WTC11 (cell line): ENCODE measurements at regions not wholly inside any gene's neighbourhood (a gene's known extent, or its start where the extent isn't known, plus 50 kb on each side); places are given as distances from the start of the nearest gene placed in this dataset.

Experiments used
- ATAC-seq: fragments of 200-7000 bp; cut with Tn5 transposase; 2 replicates; pipeline ENCODE4 v1.10.0; 2021; ENCODE audit warnings: mild to moderate bottlenecking, moderate library complexity
- CTCF ChIA-PET: fragments of 300-600 bp; sonication (Branson Sonifier 250); formaldehyde crosslinking; loops from one replicate; lab custom pipeline; 2021; ENCODE audit warnings: antibody characterized with exemption; lab: Charles Lee
- POLR2A ChIA-PET: fragments of 350-600 bp; sonication (Branson Sonifier 250); formaldehyde crosslinking; loops from one replicate; lab custom pipeline; 2021; ENCODE audit warnings: antibody characterized with exemption; lab: Charles Lee
- DNase-seq: peaks from one replicate; pipeline ENCODE4 v3.0.0; 2021; ENCODE audit warnings: low spot score
- H3K27ac Mint-ChIP-seq: 2 replicates; pipeline ENCODE4 v1.8.0; 2021; ENCODE audit warnings: mixed read lengths
- H3K27me3 Mint-ChIP-seq: 2 replicates; pipeline ENCODE4 v1.8.0; 2021; ENCODE audit warnings: low read depth, mild to moderate bottlenecking, moderate library complexity, mixed read lengths
- H3K36me3 Mint-ChIP-seq: 2 replicates; pipeline ENCODE4 v1.8.0; 2021; ENCODE audit warnings: mixed read lengths
- H3K4me1 Mint-ChIP-seq: 2 replicates; pipeline ENCODE4 v1.8.0; 2022; ENCODE audit warnings: mixed read lengths
- H3K4me3 Mint-ChIP-seq: 2 replicates; pipeline ENCODE4 v1.8.0; 2021; ENCODE audit warnings: mild to moderate bottlenecking, moderate library complexity, mixed read lengths
- H3K9me3 Mint-ChIP-seq: 2 replicates; pipeline ENCODE4 v1.8.0; 2021; ENCODE audit warnings: mixed read lengths
- ATF1 ChIP-seq: sonication (generic); formaldehyde crosslinking; IDR thresholded peaks from 2 replicates; pipeline ENCODE4 v1.8.1; 2023; ENCODE audit warnings: mild to moderate bottlenecking, moderate library complexity, missing genetic modification reagents
- ATF2 ChIP-seq: sonication (generic); formaldehyde crosslinking; IDR thresholded peaks from 2 replicates; pipeline ENCODE4 v1.8.1; 2022; ENCODE audit warnings: low read depth, missing genetic modification reagents, borderline replicate concordance
- CREB1 ChIP-seq: sonication (generic); formaldehyde crosslinking; IDR thresholded peaks from 2 replicates; pipeline ENCODE4 v1.8.0; 2023; ENCODE audit warnings: mild to moderate bottlenecking, missing genetic modification reagents
- E2F4 ChIP-seq: sonication (generic); formaldehyde crosslinking; IDR thresholded peaks from 2 replicates; pipeline ENCODE4 v1.8.1; 2022; ENCODE audit warnings: low read depth, mild to moderate bottlenecking, moderate library complexity, missing genetic modification reagents, borderline replicate concordance
- ETV6 ChIP-seq: sonication (generic); formaldehyde crosslinking; IDR thresholded peaks from 2 replicates; pipeline ENCODE4 v1.8.1; 2022; ENCODE audit warnings: mild to moderate bottlenecking, missing genetic modification reagents
- FOXJ3 ChIP-seq: sonication (generic); formaldehyde crosslinking; IDR thresholded peaks from 2 replicates; pipeline ENCODE4 v1.9.0; 2021; ENCODE audit warnings: missing genetic modification reagents, mild to moderate bottlenecking, borderline replicate concordance
- FOXK1 ChIP-seq: sonication (generic); formaldehyde crosslinking; IDR thresholded peaks from 2 replicates; pipeline ENCODE4 v1.8.0; 2022; ENCODE audit warnings: mild to moderate bottlenecking, moderate library complexity, missing genetic modification reagents
- FOXP1 ChIP-seq: sonication (generic); formaldehyde crosslinking; IDR thresholded peaks from 2 replicates; pipeline ENCODE4 v1.8.0; 2022; ENCODE audit warnings: missing genetic modification reagents, mild to moderate bottlenecking, moderate library complexity, borderline replicate concordance
- FOXP4 ChIP-seq: sonication (generic); formaldehyde crosslinking; IDR thresholded peaks from 2 replicates; pipeline ENCODE4 v1.8.0; 2022; ENCODE audit warnings: mild to moderate bottlenecking, missing genetic modification reagents
- KAT7 ChIP-seq: sonication (generic); formaldehyde crosslinking; IDR thresholded peaks from 2 replicates; pipeline ENCODE4 v1.8.1; 2023; ENCODE audit warnings: missing genetic modification reagents, mild to moderate bottlenecking, borderline replicate concordance
- NFATC4 ChIP-seq: fragments of 250-450 bp; sonication (Bioruptor Pico); IDR thresholded peaks from 2 replicates; pipeline ENCODE4 v1.9.0; 2021; ENCODE audit warnings: mild to moderate bottlenecking
- NR2C2 ChIP-seq: sonication (generic); formaldehyde crosslinking; IDR thresholded peaks from 2 replicates; pipeline ENCODE4 v1.8.0; 2022; ENCODE audit warnings: mild to moderate bottlenecking, missing genetic modification reagents
- SMAD4 ChIP-seq: sonication (generic); formaldehyde crosslinking; IDR thresholded peaks from 2 replicates; pipeline ENCODE4 v1.8.0; 2022; ENCODE audit warnings: mild to moderate bottlenecking, missing genetic modification reagents
- SOX15 ChIP-seq: fragments of 250-450 bp; sonication (Bioruptor Pico); IDR thresholded peaks from 2 replicates; pipeline ENCODE4 v1.9.0; 2021; ENCODE audit warnings: mild to moderate bottlenecking
- SP1 ChIP-seq: sonication (generic); formaldehyde crosslinking; conservative IDR thresholded peaks from 2 replicates; pipeline ENCODE4 v1.8.1; 2022; ENCODE audit warnings: missing genetic modification reagents
- TEAD4 ChIP-seq: sonication (generic); formaldehyde crosslinking; IDR thresholded peaks from 2 replicates; pipeline ENCODE4 v1.8.0; 2022; ENCODE audit warnings: mild to moderate bottlenecking, missing genetic modification reagents
- ZBTB21 ChIP-seq: sonication (generic); formaldehyde crosslinking; IDR thresholded peaks from 2 replicates; pipeline ENCODE4 v1.8.1; 2023; ENCODE audit warnings: mild to moderate bottlenecking, missing genetic modification reagents, borderline replicate concordance
- ZNF263 ChIP-seq: sonication (generic); formaldehyde crosslinking; IDR thresholded peaks from 2 replicates; pipeline ENCODE4 v1.8.1; 2022; ENCODE audit warnings: low read depth, mild to moderate bottlenecking, moderate library complexity, missing genetic modification reagents
- ZNF281 ChIP-seq: sonication (generic); formaldehyde crosslinking; IDR thresholded peaks from 2 replicates; pipeline ENCODE4 v1.8.0; 2023; ENCODE audit warnings: mild to moderate bottlenecking, missing genetic modification reagents
- ZNF396 ChIP-seq: fragments of 250-450 bp; sonication (Bioruptor Pico); IDR thresholded peaks from 2 replicates; pipeline ENCODE4 v1.8.0; 2021; ENCODE audit warnings: mild to moderate bottlenecking, moderate library complexity, borderline replicate concordance

GRCh38 chr11:123360267-123360936, 69.7 kb upstream of the GRAMD1B start:
- POLR2A ChIA-PET: no interaction called here
- H3K27ac Mint-ChIP-seq: no peak overlapping the region
- ATAC-seq (no peak), DNase-seq (no peak)
- H3K9me3 Mint-ChIP-seq: no peaks in the 10 kb centered on the region
- peaks cover 75% of the 10 kb centered on the region for H3K27me3 Mint-ChIP-seq
- peaks cover 22% of the 10 kb centered on the region for H3K4me1 Mint-ChIP-seq
- no peak for TF ChIP-seq ZNF281 (CRISPR knock-in tag)
- TF ChIP-seq NR2C2 (CRISPR knock-in tag): no peak
- no peak for TF ChIP-seq ZNF396 (CRISPR knock-in tag)
- TF ChIP-seq, all 79 proteins: peak for 0
- Mint-ChIP-seq H3K36me3 (no peaks in the 10 kb centered on the region), H3K4me3 (no peak overlapping the region)
- CTCF ChIA-PET: interaction anchor here (0.9 kb wide), 2 partner anchors 47 to 118 kb away, joined by 3 read pairs; no protein-coding TSS in a partner anchor

- POLR2A ChIA-PET: interaction anchor here (0.9 kb wide), 1 partner anchor 9 kb away, joined by 3 read pairs; no protein-coding TSS in a partner anchor
- Mint-ChIP-seq H3K4me3 (peak overlapping the region; percentile 85), H3K27me3 (peaks cover 67% of the 10 kb centered on the region), H3K36me3 (no peaks in the 10 kb centered on the region), H3K9me3 (no peaks in the 10 kb centered on the region), H3K27ac (no peak overlapping the region), H3K4me1 (peaks cover 12% of the 10 kb centered on the region)
- ATAC-seq (peak; percentile 92), DNase-seq (peak; percentile 38)
- TF ChIP-seq KAT7 (CRISPR knock-in tag) (peak; percentile 68; the same call in 1 of the 2 replicates), FOXP1 (peak; percentile 63; the same call in 1 of the 2 replicates), SP1 (CRISPR knock-in tag) (0 out of 2 replicates have a peak, but pooled peaks have one; percentile 31), E2F4 (CRISPR knock-in tag) (no peak), ETV6 (CRISPR knock-in tag) (0 out of 2 replicates have a peak, but pooled peaks have one; percentile 17), TEAD4 (CRISPR knock-in tag) (no peak), SMAD4 (no peak), FOXJ3 (CRISPR knock-in tag) (no peak), FOXK1 (CRISPR knock-in tag) (0 out of 2 replicates have a peak, but pooled peaks have one; percentile 18), SOX15 (CRISPR knock-in tag) (no peak)
- CTCF ChIA-PET: interaction anchor here (0.5 to 2.7 kb wide), 10 partner anchors 10 to 197 kb away, joined by 3 to 15 read pairs (median 4); no protein-coding TSS in a partner anchor
These were observed 71.9 kb upstream of the GRAMD1B start for GRCh38 chr11:123357990-123358827.

GRCh38 chr11:123357353-123357989, 72.6 kb upstream of the GRAMD1B start:
- CTCF ChIA-PET: interaction anchor here (0.5 to 2.7 kb wide), 11 partner anchors 12 to 254 kb away, joined by 3 to 15 read pairs (median 4); no protein-coding TSS in a partner anchor
- Mint-ChIP-seq H3K4me3 (peak overlapping the region; percentile 85), H3K9me3 (no peaks in the 10 kb centered on the region), H3K36me3 (no peaks in the 10 kb centered on the region), H3K27ac (no peak overlapping the region), H3K27me3 (peaks cover 60% of the 10 kb centered on the region), H3K4me1 (peaks cover 12% of the 10 kb centered on the region)
- no peak for ATAC-seq
- DNase-seq: no peak
- POLR2A ChIA-PET: interaction anchor here (0.9 kb wide), 1 partner anchor 10 kb away, joined by 3 read pairs; no protein-coding TSS in a partner anchor
- TF ChIP-seq FOXJ3 (CRISPR knock-in tag) (no peak), ZNF263 (CRISPR knock-in tag) (no peak), CREB1 (CRISPR knock-in tag) (no peak), FOXP4 (CRISPR knock-in tag) (no peak), ATF2 (CRISPR knock-in tag) (no peak), ZBTB21 (CRISPR knock-in tag) (0 out of 2 replicates have a peak, but pooled peaks have one; percentile 25), FOXK1 (CRISPR knock-in tag) (no peak), ATF1 (no peak), NFATC4 (no peak)
